Erythroblast (primary cell): ENCODE measurements at regions not wholly inside any gene's neighbourhood (a gene's known extent, or its start where the extent isn't known, plus 50 kb on each side); places are given as distances from the start of the nearest gene placed in this dataset.

Experiments
- GATA1 ChIP-seq: IDR thresholded peaks from 2 replicates; pipeline ENCODE4 v1.6.1; 2011; ENCODE audit warnings: low read depth, mild to moderate bottlenecking, control low read depth, low read length, moderate library complexity
- POLR2A ChIP-seq: IDR thresholded peaks from 2 replicates; pipeline ENCODE4 v1.6.1; 2011; ENCODE audit warnings: mild to moderate bottlenecking, low read length

GRCh38 chr18:59067873-59068272 is 71.8 kb upstream of the SEC11C start:
- TF ChIP-seq POLR2A (no peak), GATA1 (no peak)
